OCI-M1 (cell line): ENCODE measurements at regions not wholly inside any gene's neighbourhood (a gene's known extent, or its start where the extent isn't known, plus 50 kb on each side); places are given as distances from the start of the nearest gene placed in this dataset.
"Not testable (repeated sequence)": the region's sequence is repeated elsewhere in the genome, so short reads cannot be mapped to it uniquely, and the experiment has no call there.

Experiments used
- DNase-seq: peaks from one replicate; lab custom pipeline; 2025; lab: John Stamatoyannopoulos, UW

DNA sequence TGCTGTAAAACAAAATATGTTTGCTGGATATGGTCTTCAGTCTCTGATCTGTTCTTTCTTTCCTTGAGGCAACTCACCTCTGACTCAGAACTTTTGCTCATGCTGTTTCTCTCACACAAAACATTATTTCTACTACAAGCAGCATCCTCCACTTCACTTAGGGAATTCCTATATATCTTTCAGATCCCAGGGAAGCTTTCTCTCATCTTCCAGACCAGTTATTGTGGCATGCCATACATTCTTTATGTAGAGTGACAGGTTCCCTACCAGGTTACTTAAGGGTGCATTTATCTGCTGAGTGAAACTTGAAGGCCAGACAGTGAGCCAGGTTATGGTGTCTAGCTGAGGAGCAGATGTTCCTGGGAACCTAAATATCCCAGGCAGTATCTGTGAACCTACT, 1226.0 kb downstream of the CDH8 start:
- DNase-seq: no peak

DNA sequence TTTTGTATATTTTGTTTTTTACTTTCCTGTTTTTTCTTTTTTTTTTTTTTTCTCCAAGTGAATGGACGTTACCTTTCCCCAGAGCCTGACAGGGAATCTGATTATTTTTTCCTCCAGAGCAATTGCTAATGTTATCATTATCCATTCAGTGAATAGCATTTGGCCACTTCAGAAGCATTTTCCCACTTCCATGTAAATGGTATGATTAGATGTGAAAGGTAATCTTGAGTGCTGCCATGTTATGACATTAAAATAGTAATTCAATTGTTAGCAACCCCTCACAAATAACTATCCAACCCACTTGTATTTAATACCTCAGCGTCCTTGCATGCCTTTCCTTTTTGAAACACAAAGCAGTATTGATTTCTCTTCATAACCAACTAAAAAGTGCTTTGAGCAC, 1243.8 kb downstream of the CDH8 start:
- DNase-seq: no peak

DNA sequence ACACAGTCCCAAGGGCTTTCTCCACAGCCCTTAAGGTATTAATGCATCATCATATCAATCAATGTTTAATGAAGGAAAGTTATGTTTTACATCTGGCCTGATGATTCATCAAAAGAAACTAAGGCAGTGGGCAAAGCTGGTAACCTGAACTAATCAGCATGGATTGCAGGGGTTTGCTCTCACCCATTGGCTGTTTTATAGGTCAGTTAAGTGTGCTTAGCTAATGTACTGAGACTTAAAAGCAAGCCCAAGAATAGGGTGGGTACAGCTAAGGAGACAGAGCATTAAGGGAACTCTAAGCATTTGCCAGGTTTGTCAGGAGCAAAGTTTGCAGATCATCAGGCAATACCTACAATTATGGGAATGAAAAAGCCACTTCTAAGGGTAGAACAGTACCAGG, 1247.6 kb downstream of the CDH8 start:
- no peak for DNase-seq

DNA sequence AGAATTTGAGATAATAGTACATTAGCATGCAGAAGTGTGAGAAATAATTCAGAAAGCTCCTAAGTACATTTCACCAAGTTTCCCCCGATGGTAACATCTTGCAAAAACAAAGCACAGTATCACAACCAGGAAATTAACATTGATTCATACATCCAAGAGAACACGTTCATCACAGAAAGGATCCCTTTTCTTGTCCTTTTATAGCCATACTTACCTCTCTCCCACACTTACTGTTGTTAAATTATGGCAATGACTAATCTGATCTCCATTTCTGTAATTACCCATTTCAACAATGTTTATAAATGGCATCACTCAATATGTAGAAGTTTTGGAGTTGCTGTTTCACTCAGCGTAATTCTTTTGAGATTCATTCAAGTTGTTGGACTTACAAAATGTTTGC, 1260.0 kb downstream of the CDH8 start:
- DNase-seq: no peak

DNA sequence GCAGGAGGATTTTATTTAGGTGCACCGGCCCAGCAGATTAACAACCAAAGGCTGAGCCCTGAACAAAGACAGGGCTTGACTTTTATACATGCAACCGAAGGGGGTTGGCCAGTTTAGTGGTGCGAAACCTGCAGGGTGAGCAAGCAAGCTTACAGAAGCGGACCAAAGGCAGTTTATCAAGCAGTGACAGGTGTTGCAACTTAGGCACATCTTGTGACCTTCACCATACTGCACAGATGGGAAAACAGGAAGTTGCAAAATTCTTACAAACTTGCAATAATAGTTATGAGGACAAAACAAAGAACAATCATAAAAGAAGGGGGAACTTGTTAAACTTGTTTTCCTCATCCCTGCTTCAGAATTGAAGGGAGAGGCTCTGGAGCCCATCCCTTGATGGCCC, 1265.1 kb downstream of the CDH8 start:
- DNase-seq: peak; percentile 71

DNA sequence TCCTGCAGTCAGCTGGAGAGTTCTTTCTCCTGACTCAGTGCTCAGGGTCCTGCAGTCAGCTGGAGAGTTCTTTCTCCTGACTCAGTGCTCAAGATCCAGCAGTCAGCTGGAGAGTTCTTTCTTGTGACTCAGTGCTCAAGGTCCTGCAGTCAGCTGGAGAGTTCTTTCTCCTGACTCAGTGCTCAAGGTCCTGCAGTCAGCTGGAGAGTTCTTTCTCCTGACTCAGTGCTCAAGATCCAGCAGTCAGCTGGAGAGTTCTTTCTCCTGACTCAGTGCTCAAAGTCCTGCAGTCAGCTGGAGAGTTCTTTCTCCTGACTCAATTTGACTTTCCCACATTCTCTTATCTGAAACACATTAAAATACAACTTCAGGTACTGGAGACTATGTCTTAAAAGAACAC, 1265.9 kb downstream of the CDH8 start:
- DNase-seq: not testable (repeated sequence)

DNA sequence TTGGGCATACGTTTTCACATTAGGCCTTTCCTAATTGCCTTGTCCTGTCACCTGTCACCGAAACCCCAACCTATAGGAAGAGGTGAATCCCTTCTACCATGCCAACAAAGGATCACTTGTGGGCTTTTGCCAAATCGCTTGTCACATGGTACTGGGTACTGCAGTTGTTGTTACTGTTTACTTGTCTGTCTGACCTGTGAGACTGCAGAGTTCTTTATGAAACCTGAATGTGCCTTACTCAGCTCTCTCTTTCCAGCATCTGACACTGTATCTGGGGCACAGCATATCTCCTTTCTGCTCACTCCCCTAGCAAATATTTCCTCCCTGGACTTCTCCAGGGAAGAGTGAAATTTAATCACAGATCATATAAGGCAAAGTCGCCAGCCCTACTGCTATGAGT, 1272.4 kb downstream of the CDH8 start:
- DNase-seq: no peak

DNA sequence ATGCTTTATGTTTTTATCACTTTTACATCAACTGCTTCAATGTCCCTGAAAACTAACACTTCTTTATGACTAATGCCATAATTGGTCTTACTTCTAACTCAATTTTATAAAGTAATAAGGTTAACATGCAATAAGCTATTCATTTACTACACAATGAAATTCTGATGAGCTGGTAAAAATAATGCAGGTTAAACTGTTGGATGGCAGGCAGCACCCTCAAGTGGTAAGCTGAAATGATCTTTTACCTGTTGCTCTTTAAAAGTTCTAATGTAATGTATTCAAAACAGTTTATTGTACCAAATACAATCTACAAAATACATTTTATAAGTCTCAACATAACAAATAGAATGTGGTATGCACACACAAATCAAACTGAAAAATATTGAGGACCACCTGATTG, 1280.3 kb downstream of the CDH8 start:
- peak; percentile 21 for DNase-seq

DNA sequence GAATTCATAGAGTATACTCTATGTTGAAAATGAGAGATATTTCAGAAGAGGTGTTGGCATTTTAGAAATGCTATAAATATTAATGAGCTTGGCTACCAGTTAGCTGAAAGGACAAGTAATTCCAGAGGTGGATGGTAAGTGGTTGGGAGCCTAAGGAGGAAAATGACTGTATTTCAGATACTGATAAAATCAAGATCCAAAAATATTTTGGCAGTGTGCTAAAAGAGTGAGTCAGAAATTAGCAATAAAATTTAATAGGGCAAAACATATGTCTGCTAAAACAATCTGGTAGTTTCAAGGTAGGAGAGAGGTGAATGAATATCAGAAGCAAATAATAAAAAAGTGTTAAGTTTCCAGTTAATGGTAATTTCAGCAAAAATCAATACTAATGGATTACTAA, 1287.9 kb downstream of the CDH8 start:
- DNase-seq: no peak

DNA sequence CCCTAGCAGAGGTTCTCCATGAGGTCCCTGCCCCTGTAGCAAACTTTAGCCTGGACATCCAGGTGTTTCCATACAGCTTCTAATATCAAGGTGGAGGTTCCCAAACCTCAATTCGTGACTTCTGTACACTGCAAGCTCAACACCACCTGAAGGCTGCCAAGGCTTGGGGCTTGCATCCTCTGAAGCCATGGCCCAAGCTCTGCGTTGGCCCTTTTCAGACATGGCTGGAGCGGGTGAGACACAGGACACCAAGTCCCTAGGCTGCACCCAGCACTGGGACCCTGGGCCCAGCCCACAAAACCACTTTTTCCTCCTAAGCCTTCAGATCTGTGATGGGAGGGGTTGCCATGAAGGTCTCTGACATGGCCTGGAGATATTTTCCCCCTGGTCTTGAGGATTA, 1292.0 kb downstream of the CDH8 start:
- DNase-seq: no peak

DNA sequence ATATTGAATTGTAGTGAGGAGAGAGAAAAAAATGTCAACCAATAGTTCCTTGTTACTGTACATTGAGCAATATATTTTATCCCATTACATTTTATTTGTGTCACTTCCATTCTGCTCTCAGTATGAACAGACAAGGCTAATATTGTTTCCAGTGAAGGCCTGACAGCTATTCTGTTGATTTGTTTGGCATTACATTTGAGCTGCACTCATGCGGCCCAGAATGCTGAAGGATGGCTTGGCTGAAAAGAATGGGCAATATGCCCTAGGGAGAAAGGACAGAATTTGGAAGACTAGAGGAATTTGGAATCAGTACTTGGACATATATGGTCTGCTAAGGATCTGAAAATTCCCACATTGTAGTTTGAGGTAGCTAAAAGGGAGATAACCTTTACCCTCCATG, 1294.4 kb downstream of the CDH8 start:
- DNase-seq: no peak

DNA sequence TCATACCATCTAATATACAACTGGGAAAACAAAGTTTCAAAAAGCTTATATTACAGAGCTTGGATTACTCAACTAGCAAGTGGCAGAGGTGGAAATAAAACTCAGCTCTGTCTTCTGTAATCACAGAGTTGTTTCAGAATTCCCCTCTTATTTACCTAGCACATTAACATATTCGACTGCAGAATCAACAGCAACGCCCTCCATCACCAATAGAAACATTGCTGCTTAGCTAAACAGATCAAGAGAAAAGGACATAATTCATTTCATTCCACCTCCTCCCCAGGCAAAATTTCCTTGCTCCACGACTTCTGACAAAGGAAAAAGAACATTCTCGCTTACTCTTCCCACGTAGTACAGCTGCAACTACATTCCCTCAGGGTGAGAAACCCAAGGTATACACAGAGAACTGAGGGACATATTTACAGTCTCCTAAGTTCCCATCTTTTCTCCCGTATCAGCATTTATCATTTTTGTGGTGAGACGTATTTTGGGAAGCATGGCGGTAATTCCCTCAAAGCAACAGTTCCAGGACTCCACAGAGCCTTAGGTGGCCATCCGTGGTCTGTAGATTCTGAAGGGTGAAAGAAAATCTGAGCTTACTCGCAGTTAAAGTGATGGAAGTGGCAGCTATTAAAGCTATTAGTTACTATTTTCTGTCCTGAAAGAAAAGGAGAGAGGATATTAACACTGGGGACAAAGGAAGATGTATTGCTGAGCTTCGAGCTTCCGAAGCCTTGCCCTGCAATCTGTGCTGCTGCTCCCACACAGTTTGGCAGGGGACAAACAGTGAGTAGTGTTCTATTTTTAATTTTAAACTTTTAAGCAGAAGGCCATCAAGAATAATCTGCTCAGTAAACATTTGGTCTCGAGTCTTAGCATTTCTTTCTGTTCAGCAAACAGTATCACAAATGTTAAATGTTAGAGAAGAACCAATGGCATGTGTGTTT, 1296.2 kb downstream of the CDH8 start:
- no peak for DNase-seq

DNA sequence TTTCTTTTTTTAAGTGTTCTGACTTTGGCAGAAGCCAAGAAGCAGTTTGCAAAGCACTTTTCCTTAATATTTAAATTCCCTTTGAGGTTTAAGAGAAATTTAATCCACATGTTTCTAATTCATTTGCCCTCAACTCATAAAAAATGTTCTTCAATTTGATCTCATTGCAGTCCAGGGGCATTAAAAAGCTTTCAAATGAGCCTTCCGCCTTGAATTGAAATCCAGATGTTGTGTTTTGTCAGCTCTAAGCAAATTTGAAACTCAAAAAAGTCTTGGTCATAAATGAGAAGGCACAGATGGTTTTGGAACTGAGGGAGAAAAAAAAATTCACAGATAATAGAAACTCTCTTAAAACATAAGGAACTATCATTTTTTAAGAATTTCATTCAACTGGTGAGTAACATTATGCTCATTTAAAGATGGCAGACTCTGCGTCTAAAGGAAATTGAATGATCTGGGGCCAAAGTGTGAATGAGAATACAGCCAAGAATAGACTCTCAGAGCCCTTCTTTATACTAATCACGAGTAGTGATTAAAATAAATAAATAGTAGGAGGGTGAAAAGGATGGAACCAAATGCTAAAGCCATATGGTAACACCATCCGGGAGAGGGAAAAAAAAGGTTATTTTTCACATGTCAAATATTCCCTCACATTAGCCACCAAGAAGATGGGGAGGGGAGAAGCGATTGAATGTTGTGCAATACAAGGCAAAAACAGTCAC, 1304.7 kb downstream of the CDH8 start:
- DNase-seq: no peak

DNA sequence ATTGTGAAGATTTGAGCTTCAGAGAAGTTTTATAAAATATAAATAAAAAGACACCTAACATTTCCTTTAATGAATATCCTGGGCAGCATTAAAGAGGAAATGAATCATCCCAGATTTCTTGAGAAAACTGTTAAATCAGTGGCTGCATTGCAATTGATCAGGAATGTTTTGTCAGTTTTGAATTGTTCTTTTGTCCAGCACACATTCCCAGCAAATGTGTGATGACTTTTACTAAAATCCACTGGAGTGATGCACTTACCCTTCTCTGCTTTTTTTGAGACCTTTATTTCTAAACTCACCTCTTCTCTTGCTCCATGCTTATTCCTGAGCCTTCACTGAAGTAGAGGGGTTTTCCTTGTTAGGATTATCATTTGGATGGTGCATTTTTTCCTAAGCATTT, 1307.2 kb downstream of the CDH8 start:
- no peak for DNase-seq

DNA sequence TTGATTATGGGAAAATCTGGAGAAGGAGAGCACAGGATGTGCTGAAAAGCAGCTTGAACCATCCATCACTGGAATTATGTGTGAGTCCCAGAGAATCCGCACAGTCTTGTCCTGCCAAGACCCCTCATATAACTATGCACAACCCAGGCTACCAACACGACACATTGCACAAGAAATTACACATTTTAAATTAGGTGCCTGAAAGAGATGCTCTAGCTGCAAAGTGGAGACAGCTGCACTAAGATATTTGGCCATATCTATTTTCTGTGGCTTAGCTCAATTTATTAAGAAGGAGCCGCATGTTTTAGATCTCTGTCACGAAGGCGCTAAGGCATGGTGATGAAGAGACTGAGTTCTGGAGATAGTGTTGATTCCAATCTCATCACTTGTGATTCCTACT, 1308.4 kb downstream of the CDH8 start:
- no peak for DNase-seq

DNA sequence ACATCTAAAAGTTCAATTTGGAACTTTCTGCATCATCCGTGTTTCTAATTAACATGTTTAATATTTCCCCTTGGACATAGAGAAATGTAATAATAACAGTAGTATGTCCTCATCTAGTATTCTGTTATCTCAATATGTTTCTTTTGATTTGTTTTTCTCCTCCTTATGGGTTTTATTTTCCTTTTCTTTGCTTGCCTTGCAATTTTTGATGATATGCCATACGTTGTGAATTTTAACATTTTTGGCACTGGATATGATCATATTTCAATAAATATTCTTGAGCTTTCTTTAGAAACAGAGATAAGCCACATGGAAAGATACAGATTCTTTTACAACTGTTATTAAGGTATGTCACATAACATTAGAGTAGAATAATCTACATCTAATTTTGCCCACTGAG, 1316.2 kb downstream of the CDH8 start:
- DNase-seq: no peak

DNA sequence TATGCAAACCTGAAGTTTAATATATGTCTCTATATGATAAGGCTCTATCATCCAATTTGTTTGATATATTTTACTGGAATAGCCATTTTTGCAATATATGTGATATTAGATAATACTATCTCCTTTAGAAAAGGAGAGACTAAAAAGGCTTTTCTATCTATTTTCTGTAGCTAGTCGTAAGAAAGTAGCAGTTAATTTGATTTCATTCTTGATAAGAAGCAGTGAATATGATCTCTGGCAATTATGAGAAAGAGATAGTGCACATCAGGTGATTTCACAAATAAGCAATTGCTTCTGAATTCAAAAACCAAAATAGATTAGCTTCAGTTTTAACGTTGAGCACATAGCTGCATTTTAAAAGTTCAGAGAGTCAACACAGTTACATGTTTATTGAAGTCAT, 1318.4 kb downstream of the CDH8 start:
- no peak for DNase-seq

DNA sequence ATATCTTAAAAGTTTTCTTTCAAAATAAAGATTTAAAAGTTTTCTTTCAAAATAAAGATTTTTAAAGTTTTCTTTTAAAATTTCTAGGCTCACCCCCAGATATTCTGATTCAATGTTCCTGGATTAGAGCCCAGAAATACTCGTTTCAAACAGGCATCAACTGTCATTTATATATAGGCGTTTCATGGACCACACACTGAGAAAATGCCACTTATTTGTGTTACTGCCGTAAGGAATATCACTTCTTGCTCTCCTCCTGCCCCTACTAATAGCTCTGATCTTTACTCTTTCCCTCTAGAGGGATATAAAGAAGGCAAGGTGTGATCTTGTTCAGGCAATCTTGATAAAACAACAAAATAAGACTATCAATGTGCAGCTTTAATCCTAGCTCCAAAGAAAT, 1324.1 kb downstream of the CDH8 start:
- no peak for DNase-seq

DNA sequence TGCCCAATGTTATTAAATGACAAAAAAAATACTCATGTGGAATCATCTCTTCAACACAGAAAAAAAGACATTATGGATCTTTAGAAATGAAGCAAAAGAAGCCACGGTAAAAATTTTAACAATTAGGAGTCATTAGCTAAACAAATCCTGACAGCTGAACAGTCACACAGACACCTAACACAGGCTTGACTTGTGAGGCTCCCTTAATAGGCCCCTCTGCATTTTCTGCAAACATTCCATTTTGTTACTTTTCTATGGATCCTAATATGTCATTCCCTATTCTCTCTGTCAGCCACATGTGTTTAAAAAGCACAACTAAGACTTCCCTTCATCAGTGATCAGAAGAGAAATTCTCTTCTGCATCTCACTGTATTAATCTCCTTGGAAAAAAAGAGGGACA, 1331.5 kb downstream of the CDH8 start:
- DNase-seq: no peak

DNA sequence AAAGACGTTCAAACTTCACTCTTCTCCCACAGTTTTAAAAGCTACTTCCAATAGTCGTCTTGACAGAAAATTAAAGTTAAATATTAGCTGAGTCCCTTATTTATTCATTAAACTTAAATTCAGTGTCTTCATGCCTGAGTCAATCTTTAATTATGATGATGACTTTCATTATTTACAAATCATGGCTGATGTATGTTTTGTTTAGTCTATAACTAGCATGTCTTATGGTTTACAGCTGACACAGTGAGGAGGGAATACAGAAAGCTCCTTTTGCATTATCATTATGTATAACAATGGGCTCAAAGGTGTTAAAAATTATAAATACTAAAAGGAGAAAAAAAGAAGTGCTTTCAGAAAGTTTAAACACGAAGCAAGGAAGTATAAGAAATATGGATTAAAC, 1333.1 kb downstream of the CDH8 start:
- no peak for DNase-seq

DNA sequence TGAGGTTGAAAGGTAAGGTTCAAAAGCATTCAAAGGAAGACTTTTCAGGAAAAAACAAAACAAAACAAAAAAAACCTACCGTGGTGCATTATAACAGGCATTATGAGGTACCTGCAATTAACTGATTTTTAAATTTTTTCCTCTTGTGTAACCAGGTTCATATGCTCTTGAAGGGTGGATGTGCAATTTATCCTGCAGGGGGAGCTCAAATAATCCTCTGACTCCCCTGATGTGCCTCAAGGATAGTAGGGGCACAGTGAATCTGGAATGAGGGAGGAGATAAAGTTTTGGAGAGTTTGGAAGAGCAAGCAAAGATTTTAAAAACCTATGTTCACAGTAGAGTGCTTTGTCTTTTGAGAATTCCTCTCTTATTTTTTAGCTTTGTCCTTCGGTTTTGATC, 1349.4 kb downstream of the CDH8 start:
- DNase-seq: no peak

DNA sequence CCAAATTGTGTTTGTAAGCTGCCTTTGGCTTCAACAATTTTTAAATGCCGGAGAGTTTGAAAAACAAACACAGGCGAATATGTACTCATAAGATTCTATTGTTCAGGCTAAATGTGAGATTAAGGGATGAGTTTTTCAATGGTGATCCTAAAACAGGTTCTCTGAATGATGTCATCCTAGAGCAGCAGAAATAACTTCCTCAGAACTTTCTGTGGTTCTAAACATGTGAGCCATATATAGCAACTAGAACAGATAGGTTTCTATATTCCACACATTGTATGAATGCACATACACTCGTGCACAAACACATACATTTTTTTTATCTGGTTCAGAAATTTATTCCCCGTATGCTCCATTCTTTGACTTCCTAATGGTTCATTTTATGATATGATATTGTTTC, 1352.2 kb downstream of the CDH8 start:
- DNase-seq: peak; percentile 13

DNA sequence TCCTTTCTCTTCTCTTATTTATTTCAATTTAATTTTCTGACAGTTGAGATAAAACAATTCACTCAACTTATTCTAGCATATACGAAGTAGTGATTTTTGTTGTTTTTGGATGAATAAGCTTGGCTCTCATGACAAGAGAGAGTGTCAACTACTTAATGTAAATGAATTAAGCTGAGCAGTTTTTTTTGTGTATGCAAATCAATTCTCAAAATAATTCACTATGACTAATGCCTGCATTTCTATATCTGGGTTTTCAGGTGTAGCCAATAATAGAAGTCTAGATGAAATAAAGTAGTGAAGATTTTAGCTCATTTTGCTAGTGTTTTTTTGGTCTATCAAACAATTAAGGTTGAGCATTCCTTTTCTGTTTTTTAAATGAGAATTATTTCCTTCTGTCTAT, 1354.0 kb downstream of the CDH8 start:
- no peak for DNase-seq

DNA sequence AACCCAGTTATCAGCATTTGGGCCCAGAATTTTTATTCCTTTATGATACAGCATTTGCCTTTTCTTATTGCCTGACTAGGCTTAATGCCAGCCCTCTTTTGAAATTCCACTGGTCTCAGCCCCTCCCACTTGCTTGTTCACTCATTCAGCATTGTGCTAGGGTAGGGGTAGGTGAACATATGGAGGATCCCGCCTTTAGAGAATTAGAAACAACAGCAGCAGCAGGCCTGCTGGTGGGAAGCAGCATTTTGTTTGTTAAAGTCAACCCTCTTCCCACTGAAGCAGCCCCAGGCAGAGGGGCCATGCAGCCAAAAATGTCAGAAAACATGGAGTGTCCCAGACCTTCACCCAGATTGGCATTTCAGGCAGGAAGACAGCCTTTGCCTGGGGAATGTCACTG, 1355.2 kb downstream of the CDH8 start:
- DNase-seq: peak; percentile 33
